Muscle layer of duodenum (tissue), 2 donors: ENCODE measurements at regions not wholly inside any gene's neighbourhood (a gene's known extent, or its start where the extent isn't known, plus 50 kb on each side); places are given as distances from the start of the nearest gene placed in this dataset.

Experiments used
- H3K27ac ChIP-seq: one replicate; pipeline ENCODE4 v1.7.0; 2013; ENCODE audit warnings: mild to moderate bottlenecking, low read length
- H3K27me3 ChIP-seq: one replicate; pipeline ENCODE4 v1.7.0; 2013; ENCODE audit warnings: low read depth, mild to moderate bottlenecking, control low read depth, low read length
- H3K36me3 ChIP-seq, 2 donors: one replicate each; pipeline ENCODE4 v1.7.0; 2013; ENCODE audit warnings: low read length in 2 of 2, control low read depth in 1 of 2, mild to moderate bottlenecking in 1 of 2; ENCODE audit not compliant: insufficient read depth in 2 of 2, control insufficient read depth in 1 of 2
- H3K4me1 ChIP-seq, 2 donors: one replicate each; pipeline ENCODE4 v1.7.0; 2013; ENCODE audit warnings: low read length in 2 of 2, mild to moderate bottlenecking in 2 of 2, control low read depth in 1 of 2, moderate library complexity in 1 of 2; ENCODE audit not compliant: insufficient read depth in 2 of 2, control insufficient read depth in 1 of 2
- H3K4me3 ChIP-seq, 2 donors: one replicate each; pipeline ENCODE4 v1.7.0; 2013; ENCODE audit warnings: low read length in 2 of 2, low read depth in 1 of 2, mild to moderate bottlenecking in 1 of 2
- H3K9me3 ChIP-seq, 2 donors: one replicate each; pipeline ENCODE4 v1.7.0; 2013; ENCODE audit warnings: low read length in 2 of 2, control low read depth in 1 of 2, mild to moderate bottlenecking in 1 of 2; ENCODE audit not compliant: control insufficient read depth in 1 of 2
- donor health status: healthy.

GRCh38 chr12:84596266-84596665 is 316.3 kb downstream of the SLC6A15 start:
- H3K27me3 ChIP-seq = no peaks in the 10 kb centered on the region
- no peaks in the 10 kb centered on the region for H3K36me3 ChIP-seq
- H3K9me3 ChIP-seq = no peaks in the 10 kb centered on the region
- no peaks in the 10 kb centered on the region for H3K4me1 ChIP-seq
- H3K27ac ChIP-seq = no peak overlapping the region
- H3K4me3 ChIP-seq = no peak overlapping the region

DNA sequence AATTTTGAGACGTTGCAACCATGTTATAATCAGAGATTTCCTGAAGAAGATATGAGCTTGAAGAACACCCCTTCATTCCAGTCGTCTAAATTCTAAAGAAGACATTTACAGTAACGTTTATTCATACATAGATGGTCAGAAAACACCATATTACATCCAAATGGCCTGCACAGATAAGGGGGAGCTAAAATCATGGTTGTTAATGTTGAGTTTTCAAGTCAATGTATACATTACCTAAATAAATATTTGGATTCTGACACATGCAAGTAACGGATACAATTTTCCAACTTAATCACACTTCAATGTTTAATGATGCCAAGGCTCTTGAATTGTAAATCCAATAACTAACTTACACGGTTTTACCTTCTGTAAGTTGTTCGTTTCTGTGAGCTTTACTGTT is 318.4 kb downstream of the SLC6A15 start:
- no peaks in the 10 kb centered on the region for H3K9me3 ChIP-seq

DNA sequence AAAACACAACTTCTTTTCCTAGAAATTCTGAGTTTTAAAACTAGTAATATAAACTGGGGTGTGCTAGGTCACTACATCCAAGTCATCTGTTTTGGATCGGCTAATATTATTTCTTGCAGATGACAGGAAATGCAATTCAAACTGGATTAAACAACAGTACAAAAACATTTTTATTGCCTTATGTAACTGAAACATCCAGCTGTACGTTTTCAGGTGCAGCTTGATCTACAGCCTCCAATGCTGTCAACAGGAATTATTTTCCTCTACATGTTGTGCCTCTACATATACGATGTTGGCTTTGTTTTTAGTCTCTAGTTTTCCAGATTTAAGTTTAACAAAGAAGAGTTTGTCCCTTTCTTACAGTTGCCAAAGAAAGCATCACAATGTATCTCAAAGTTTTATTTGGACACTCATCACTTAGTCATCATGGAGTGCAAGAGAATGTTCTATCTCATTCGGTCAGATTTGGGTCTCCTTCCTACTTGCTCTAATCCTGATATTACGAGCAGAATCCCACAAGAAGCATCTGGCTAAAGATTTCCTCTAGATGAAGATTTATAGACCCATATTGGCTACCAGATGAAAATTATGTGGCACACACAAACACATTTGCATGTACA is 326.7 kb downstream of the SLC6A15 start:
- Histone ChIP-seq H3K27me3 (no peaks in the 10 kb centered on the region), H3K36me3 (no peaks in the 10 kb centered on the region), H3K4me1 (no peaks in the 10 kb centered on the region), H3K27ac (no peak overlapping the region), H3K4me3 (no peak overlapping the region), H3K9me3 (no peaks in the 10 kb centered on the region)

More for the DNA sequence above, 318.4 kb downstream of the SLC6A15 start:
- H3K4me3 ChIP-seq = no peak overlapping the region
- no peak overlapping the region for H3K27ac ChIP-seq
- H3K36me3 ChIP-seq = no peaks in the 10 kb centered on the region
- no peaks in the 10 kb centered on the region for H3K27me3 ChIP-seq
- H3K4me1 ChIP-seq = no peaks in the 10 kb centered on the region

DNA sequence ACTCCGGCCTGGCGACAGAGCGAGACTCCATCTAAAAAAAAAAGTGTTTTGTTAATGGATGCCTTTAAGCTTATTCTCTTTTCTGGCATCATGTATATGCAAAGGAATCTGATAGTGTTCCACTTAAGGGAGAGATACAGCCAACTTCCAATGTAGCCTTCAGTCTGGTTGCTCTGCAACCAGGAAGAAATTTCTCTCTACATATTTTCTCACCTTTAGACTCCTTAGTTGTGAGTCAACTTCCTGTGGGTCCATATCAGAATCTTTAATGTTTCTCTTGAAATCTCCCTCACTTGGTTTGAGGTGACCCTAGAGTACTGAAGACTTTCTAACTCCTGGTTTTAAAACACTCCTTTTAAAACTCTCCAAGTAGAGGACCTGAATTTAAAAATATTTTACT is 340.4 kb downstream of the SLC6A15 start:
- Histone ChIP-seq H3K9me3 (peaks cover 0 to 2% of the 10 kb centered on the region in 2 donors), H3K27ac (no peak overlapping the region), H3K27me3 (no peaks in the 10 kb centered on the region), H3K36me3 (no peaks in the 10 kb centered on the region), H3K4me3 (no peak overlapping the region), H3K4me1 (no peaks in the 10 kb centered on the region)

- H3K27ac ChIP-seq = no peak overlapping the region
- no peaks in the 10 kb centered on the region for H3K4me1 ChIP-seq
- H3K27me3 ChIP-seq = no peaks in the 10 kb centered on the region
- no peak overlapping the region for H3K4me3 ChIP-seq
- no peaks in the 10 kb centered on the region for H3K36me3 ChIP-seq
- H3K9me3 ChIP-seq = peaks cover 0 to 6% of the 10 kb centered on the region in 2 donors
Measured at GRCh38 chr12:84562331-84562730, 350.3 kb downstream of the SLC6A15 start.

DNA sequence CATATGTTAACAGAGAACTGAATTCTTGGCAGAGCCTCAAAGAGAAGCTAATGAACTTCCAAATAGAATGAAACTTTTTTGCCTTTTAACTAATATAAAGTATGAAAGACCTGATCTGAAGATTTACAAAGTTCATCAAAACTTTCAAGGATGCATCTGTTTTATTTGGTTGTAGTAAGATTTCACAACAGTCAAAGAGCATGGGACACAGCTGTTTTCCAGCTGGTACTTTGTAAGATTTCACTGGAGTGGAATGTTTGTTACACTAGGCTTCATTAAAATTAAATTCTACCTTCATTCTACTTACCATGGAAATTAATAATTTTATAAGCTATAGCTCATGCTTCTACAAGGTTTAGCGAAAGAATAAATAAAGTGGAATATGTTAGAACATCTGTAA is 351.2 kb downstream of the SLC6A15 start:
- H3K4me3 ChIP-seq = no peak overlapping the region
- peaks cover 0 to 3% of the 10 kb centered on the region in 2 donors for H3K9me3 ChIP-seq
- H3K36me3 ChIP-seq = no peaks in the 10 kb centered on the region
- no peaks in the 10 kb centered on the region for H3K27me3 ChIP-seq
- no peak overlapping the region for H3K27ac ChIP-seq
- no peaks in the 10 kb centered on the region for H3K4me1 ChIP-seq

DNA sequence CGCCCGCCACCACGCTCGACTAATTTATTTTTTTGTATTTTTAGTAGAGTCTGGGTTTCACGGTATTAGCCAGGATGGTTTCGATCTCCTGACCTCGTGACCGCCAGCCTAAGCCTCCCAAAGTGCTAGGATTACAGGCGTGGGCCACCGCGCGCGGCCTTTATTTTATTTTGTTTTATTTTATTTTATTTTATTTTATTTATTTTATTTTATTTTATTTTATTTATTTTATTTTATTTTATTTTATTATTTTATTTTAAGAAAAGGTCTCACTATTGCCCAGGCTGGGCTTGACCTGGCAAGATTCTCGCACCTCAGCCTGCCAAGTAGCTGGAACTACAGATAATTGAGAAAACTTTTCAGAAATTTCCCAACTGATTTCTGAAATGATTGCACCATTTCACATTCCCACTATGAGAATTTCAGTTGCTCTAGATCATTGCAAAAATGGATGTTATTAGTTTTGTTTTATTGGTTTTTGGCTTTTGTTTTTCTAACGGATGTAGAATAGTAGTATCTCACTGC is 358.3 kb downstream of the SLC6A15 start:
- Histone ChIP-seq H3K36me3 (no peaks in the 10 kb centered on the region), H3K4me1 (no peaks in the 10 kb centered on the region), H3K4me3 (no peak overlapping the region), H3K27me3 (no peaks in the 10 kb centered on the region), H3K9me3 (no peaks in the 10 kb centered on the region), H3K27ac (no peak overlapping the region)

DNA sequence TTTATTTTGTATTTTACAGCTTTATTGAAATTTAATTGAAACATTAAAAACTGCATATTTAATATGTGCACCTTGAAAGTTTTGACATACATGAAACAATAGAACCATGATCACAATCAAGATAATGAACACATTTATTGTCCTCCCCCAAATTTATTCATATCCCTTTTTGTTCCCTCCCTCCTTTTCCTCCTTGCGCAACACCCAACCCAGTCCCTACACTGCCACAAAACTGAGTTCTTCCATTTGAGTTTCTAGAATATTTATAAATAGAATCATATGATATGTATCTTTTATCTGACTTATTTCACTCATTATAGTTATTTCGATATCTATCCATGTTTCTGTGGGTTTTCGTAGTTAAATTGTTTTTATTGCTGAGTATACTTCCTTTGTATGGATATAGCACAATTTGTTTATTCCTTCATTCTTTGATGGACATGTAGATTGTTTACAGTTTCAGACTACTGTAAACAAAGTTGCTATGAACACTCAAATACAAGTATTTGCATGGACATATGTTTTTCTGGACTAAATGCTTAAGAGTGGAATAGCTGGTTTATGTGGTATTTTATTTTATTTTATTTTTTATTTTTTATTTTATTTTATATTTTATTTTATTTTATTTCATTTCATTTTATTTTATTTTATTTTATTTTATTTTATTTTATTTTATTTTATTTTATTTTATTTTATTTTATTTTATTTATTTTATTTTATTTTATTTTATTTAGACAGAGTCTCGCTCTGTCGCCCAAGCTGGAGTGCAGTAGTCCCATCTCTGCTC is 359.1 kb downstream of the SLC6A15 start:
- H3K9me3 ChIP-seq = no peaks in the 10 kb centered on the region
- no peaks in the 10 kb centered on the region for H3K27me3 ChIP-seq
- H3K27ac ChIP-seq = no peak overlapping the region
- no peaks in the 10 kb centered on the region for H3K36me3 ChIP-seq
- no peaks in the 10 kb centered on the region for H3K4me1 ChIP-seq
- no peak overlapping the region for H3K4me3 ChIP-seq

DNA sequence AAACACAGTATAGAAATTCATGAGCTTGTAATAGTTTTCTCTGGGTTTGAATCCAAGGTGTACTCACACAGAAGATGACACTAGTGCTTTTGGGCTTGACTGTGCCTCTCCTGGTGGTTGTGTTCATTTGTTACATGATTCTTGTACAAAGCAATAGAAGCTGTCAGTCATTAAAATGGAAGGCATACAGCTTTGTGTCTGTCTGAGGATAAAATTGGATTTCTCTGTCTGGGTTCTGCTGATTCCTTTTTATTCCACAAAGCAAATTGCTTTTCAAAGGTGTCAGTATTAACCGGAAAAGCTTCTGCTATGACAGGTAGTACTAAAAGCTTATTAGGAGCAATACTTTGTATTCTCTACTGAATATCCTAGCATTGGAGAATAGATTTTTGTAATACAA is 361.2 kb downstream of the SLC6A15 start:
- H3K36me3 ChIP-seq = no peaks in the 10 kb centered on the region
- H3K27me3 ChIP-seq = no peaks in the 10 kb centered on the region
- peaks cover 0 to 5% of the 10 kb centered on the region in 2 donors for H3K9me3 ChIP-seq
- no peak overlapping the region for H3K4me3 ChIP-seq
- no peak overlapping the region for H3K27ac ChIP-seq
- no peaks in the 10 kb centered on the region for H3K4me1 ChIP-seq

DNA sequence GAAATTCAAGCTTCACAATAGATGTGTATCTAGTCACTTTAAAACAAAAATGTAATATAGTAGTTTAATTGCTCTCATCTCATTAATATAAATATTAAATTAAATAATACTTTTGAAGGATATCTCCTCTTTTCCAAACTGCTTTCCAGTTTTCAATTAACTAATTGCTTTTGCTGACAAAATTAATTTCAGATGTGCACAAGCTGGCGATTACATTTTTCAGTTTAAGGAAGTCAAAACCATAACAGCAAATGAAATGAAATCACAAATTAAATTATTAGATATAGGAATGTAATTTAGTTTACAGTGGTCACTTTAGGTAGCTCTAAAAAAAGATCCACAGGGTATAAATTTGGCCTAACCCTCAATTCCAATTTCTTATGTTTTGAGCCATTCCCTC is 362.1 kb downstream of the SLC6A15 start:
- Histone ChIP-seq H3K36me3 (no peaks in the 10 kb centered on the region), H3K4me1 (no peaks in the 10 kb centered on the region), H3K27ac (no peak overlapping the region), H3K9me3 (peaks cover 0 to 5% of the 10 kb centered on the region in 2 donors), H3K27me3 (no peaks in the 10 kb centered on the region), H3K4me3 (no peak overlapping the region)

GRCh38 chr12:84542289-84542688 is 370.3 kb downstream of the SLC6A15 start:
- H3K9me3 ChIP-seq = peaks cover 0 to 5% of the 10 kb centered on the region in 2 donors
- no peak overlapping the region for H3K27ac ChIP-seq
- H3K4me3 ChIP-seq = no peak overlapping the region
- H3K4me1 ChIP-seq = no peaks in the 10 kb centered on the region
- H3K27me3 ChIP-seq = no peaks in the 10 kb centered on the region
- H3K36me3 ChIP-seq = no peaks in the 10 kb centered on the region
